Breast epithelium (tissue), 3 donors: ENCODE measurements at regions not wholly inside any gene's neighbourhood (a gene's known extent, or its start where the extent isn't known, plus 50 kb on each side); places are given as distances from the start of the nearest gene placed in this dataset.

Source experiments
- CTCF ChIP-seq, 3 donors: fragments of 450-650 bp; IDR thresholded peaks; one replicate each; pipeline ENCODE4 v1.5.1; 2016 to 2017; ENCODE audit warnings: antibody characterized with exemption in 3 of 3, mild to moderate bottlenecking in 3 of 3, moderate library complexity in 3 of 3
- POLR2A ChIP-seq: fragments of 450-650 bp; IDR thresholded peaks from one replicate; pipeline ENCODE4 v1.6.1; 2016; ENCODE audit warnings: antibody characterized with exemption, mild to moderate bottlenecking, moderate library complexity
- POLR2AphosphoS5 ChIP-seq, 3 donors: sonication (generic); formaldehyde crosslinking; IDR thresholded peaks; one replicate each; pipeline ENCODE4 v1.6.1; 2017; ENCODE audit warnings: antibody characterized with exemption in 3 of 3

- TF ChIP-seq POLR2A (no peak), CTCF (IDR thresholded peaks at IDR 0.05) (no peak), POLR2AphosphoS5 (IDR thresholded peaks at IDR 0.05) (no peak)
Observed at GRCh38 chr20:22801528-22801927, 217.2 kb upstream of the FOXA2 start.
